ENCODE measurements at regions not wholly inside any gene's neighbourhood (a gene's known extent, or its start where the extent isn't known, plus 50 kb on each side); places are given as distances from the start of the nearest gene placed in this dataset.

- no peak overlapping the region for H4K8ac ChIP-seq (ENCODE audit: low read length)
- 91% methylated on average over 3 of the region's 3 CpGs for WGBS
- no peak overlapping the region for H3K23ac ChIP-seq (ENCODE audit: low read length in 2 of 2)
- no peak overlapping the region for H2BK12ac ChIP-seq (ENCODE audit: low read length in 2 of 2)
- no peak overlapping the region for H3K18ac ChIP-seq (ENCODE audit: low read depth in 1 of 2, low read length in 2 of 2)
- DNase-seq, result no peak
- no peak overlapping the region for H3K9ac ChIP-seq (ENCODE audit: low read length)
- no peak overlapping the region for H2BK120ac ChIP-seq (ENCODE audit: low read depth, low read length)
- H3K27me3 ChIP-seq (ENCODE audit: control insufficient read depth in 1 of 2, insufficient read depth in 1 of 2, low read length in 2 of 2), result no peaks in the 10 kb centered on the region
- H4K91ac ChIP-seq (ENCODE audit: low read length), result no peak overlapping the region
- H3K9me3 ChIP-seq (ENCODE audit: control insufficient read depth, low read length), result peaks cover 16% of the 10 kb centered on the region
- no peaks in the 10 kb centered on the region for H3K79me1 ChIP-seq (replicated peaks; ENCODE audit: low read length, poor library complexity, severe bottlenecking)
- H2BK5ac ChIP-seq (ENCODE audit: low read depth, low read length, poor library complexity, severe bottlenecking), result no peak overlapping the region
- no peak overlapping the region for H3K4me2 ChIP-seq (ENCODE audit: low read length, poor library complexity, severe bottlenecking)
- H3K36me3 ChIP-seq (ENCODE audit: control insufficient read depth in 1 of 2, insufficient read depth in 2 of 2, low read depth in 1 of 2, low read length in 2 of 2), result no peaks in the 10 kb centered on the region
- H2BK15ac ChIP-seq (ENCODE audit: low read depth, poor library complexity, severe bottlenecking), result no peak overlapping the region
- H3K4ac ChIP-seq (ENCODE audit: low read depth in 1 of 2, low read length in 2 of 2), result no peak overlapping the region
- H2AK5ac ChIP-seq (ENCODE audit: low read length, severe bottlenecking), result no peak overlapping the region
- no peak overlapping the region for H2AFZ ChIP-seq (ENCODE audit: low read depth, low read length)
- no peak overlapping the region for H3K14ac ChIP-seq (ENCODE audit: low read length in 2 of 2)
- no peaks in the 10 kb centered on the region for H3K4me1 ChIP-seq (ENCODE audit: control insufficient read depth, insufficient read depth, low read depth, low read length)
- no peak overlapping the region for H3K4me3 ChIP-seq (ENCODE audit: insufficient read depth in 1 of 2, low read depth in 1 of 2, low read length in 2 of 2)
- H3K27ac ChIP-seq (ENCODE audit: low read length, poor library complexity, severe bottlenecking), result no peak overlapping the region
Measured at GRCh38 chr1:192872010-192872409, 63.2 kb downstream of the RGS2 start.

- Histone ChIP-seq H2BK15ac (ENCODE audit: low read depth, poor library complexity, severe bottlenecking) (no peak overlapping the region), H4K91ac (ENCODE audit: low read length) (no peak overlapping the region), H3K4me1 (ENCODE audit: control insufficient read depth, insufficient read depth, low read depth, low read length) (no peaks in the 10 kb centered on the region), H3K27ac (ENCODE audit: low read length, poor library complexity, severe bottlenecking) (no peak overlapping the region), H3K36me3 (ENCODE audit: control insufficient read depth in 1 of 2, insufficient read depth in 2 of 2, low read depth in 1 of 2, low read length in 2 of 2) (no peaks in the 10 kb centered on the region), H4K8ac (ENCODE audit: low read length) (no peak overlapping the region), H2BK12ac (ENCODE audit: low read length in 2 of 2) (no peak overlapping the region), H3K27me3 (ENCODE audit: control insufficient read depth in 1 of 2, insufficient read depth in 1 of 2, low read length in 2 of 2) (no peaks in the 10 kb centered on the region), H3K9ac (ENCODE audit: low read length) (no peak overlapping the region), H2AFZ (ENCODE audit: low read depth, low read length) (no peak overlapping the region), H3K9me3 (ENCODE audit: control insufficient read depth, low read length) (peaks cover 16% of the 10 kb centered on the region), H3K18ac (ENCODE audit: low read depth in 1 of 2, low read length in 2 of 2) (no peak overlapping the region), H3K79me1 (replicated peaks; ENCODE audit: low read length, poor library complexity, severe bottlenecking) (no peaks in the 10 kb centered on the region), H2BK5ac (ENCODE audit: low read depth, low read length, poor library complexity, severe bottlenecking) (no peak overlapping the region), H3K14ac (ENCODE audit: low read length in 2 of 2) (no peak overlapping the region), H2BK120ac (ENCODE audit: low read depth, low read length) (no peak overlapping the region), H3K23ac (ENCODE audit: low read length in 2 of 2) (no peak overlapping the region), H3K4ac (ENCODE audit: low read depth in 1 of 2, low read length in 2 of 2) (no peak overlapping the region), H3K4me2 (ENCODE audit: low read length, poor library complexity, severe bottlenecking) (no peak overlapping the region), H2AK5ac (ENCODE audit: low read length, severe bottlenecking) (no peak overlapping the region), H3K4me3 (ENCODE audit: insufficient read depth in 1 of 2, low read depth in 1 of 2, low read length in 2 of 2) (no peak overlapping the region)
- DNase-seq, result no peak
Measured at GRCh38 chr1:192873836-192874235, 65.0 kb downstream of the RGS2 start.

GRCh38 chr1:192876633-192877032, 67.8 kb downstream of the RGS2 start:
- Histone ChIP-seq H3K14ac (ENCODE audit: low read length in 2 of 2) (no peak overlapping the region), H2BK12ac (ENCODE audit: low read length in 2 of 2) (no peak overlapping the region), H3K9ac (ENCODE audit: low read length) (no peak overlapping the region), H3K4me3 (ENCODE audit: insufficient read depth in 1 of 2, low read depth in 1 of 2, low read length in 2 of 2) (no peak overlapping the region), H4K91ac (ENCODE audit: low read length) (no peak overlapping the region), H3K9me3 (ENCODE audit: control insufficient read depth, low read length) (peaks cover 16% of the 10 kb centered on the region), H3K4ac (ENCODE audit: low read depth in 1 of 2, low read length in 2 of 2) (no peak overlapping the region), H3K4me2 (ENCODE audit: low read length, poor library complexity, severe bottlenecking) (no peak overlapping the region), H2AK5ac (ENCODE audit: low read length, severe bottlenecking) (no peak overlapping the region), H3K23ac (ENCODE audit: low read length in 2 of 2) (no peak overlapping the region), H2BK5ac (ENCODE audit: low read depth, low read length, poor library complexity, severe bottlenecking) (no peak overlapping the region), H3K4me1 (ENCODE audit: control insufficient read depth, insufficient read depth, low read depth, low read length) (no peaks in the 10 kb centered on the region), H3K18ac (ENCODE audit: low read depth in 1 of 2, low read length in 2 of 2) (no peak overlapping the region), H2BK120ac (ENCODE audit: low read depth, low read length) (no peak overlapping the region), H3K36me3 (ENCODE audit: control insufficient read depth in 1 of 2, insufficient read depth in 2 of 2, low read depth in 1 of 2, low read length in 2 of 2) (no peaks in the 10 kb centered on the region), H3K27me3 (ENCODE audit: control insufficient read depth in 1 of 2, insufficient read depth in 1 of 2, low read length in 2 of 2) (no peaks in the 10 kb centered on the region), H2AFZ (ENCODE audit: low read depth, low read length) (no peak overlapping the region), H3K27ac (ENCODE audit: low read length, poor library complexity, severe bottlenecking) (no peak overlapping the region), H4K8ac (ENCODE audit: low read length) (no peak overlapping the region), H3K79me1 (replicated peaks; ENCODE audit: low read length, poor library complexity, severe bottlenecking) (no peaks in the 10 kb centered on the region), H2BK15ac (ENCODE audit: low read depth, poor library complexity, severe bottlenecking) (no peak overlapping the region)
- DNase-seq, result no peak
- WGBS, result no CpG with 5 or more reads among the region's 1 CpG

GRCh38 chr1:192877283-192877886, 68.5 kb downstream of the RGS2 start:
- no peak overlapping the region for H3K4ac ChIP-seq (ENCODE audit: low read depth in 1 of 2, low read length in 2 of 2)
- no peak overlapping the region for H4K91ac ChIP-seq (ENCODE audit: low read length)
- H3K4me3 ChIP-seq (ENCODE audit: insufficient read depth in 1 of 2, low read depth in 1 of 2, low read length in 2 of 2), result no peak overlapping the region
- no peak overlapping the region for H3K23ac ChIP-seq (ENCODE audit: low read length in 2 of 2)
- H2BK12ac ChIP-seq (ENCODE audit: low read length in 2 of 2), result no peak overlapping the region
- WGBS, result 80% methylated on average over 2 of the region's 2 CpGs
- H3K9me3 ChIP-seq (ENCODE audit: control insufficient read depth, low read length), result peaks cover 16% of the 10 kb centered on the region
- H2AFZ ChIP-seq (ENCODE audit: low read depth, low read length), result no peak overlapping the region
- H3K4me2 ChIP-seq (ENCODE audit: low read length, poor library complexity, severe bottlenecking), result no peak overlapping the region
- no peak overlapping the region for H2AK5ac ChIP-seq (ENCODE audit: low read length, severe bottlenecking)
- no peak overlapping the region for H3K27ac ChIP-seq (ENCODE audit: low read length, poor library complexity, severe bottlenecking)
- H3K27me3 ChIP-seq (ENCODE audit: control insufficient read depth in 1 of 2, insufficient read depth in 1 of 2, low read length in 2 of 2), result no peaks in the 10 kb centered on the region
- no peak overlapping the region for H2BK120ac ChIP-seq (ENCODE audit: low read depth, low read length)
- DNase-seq, result peak; percentile 76
- H2BK5ac ChIP-seq (ENCODE audit: low read depth, low read length, poor library complexity, severe bottlenecking), result no peak overlapping the region
- no peak overlapping the region for H4K8ac ChIP-seq (ENCODE audit: low read length)
- H3K4me1 ChIP-seq (ENCODE audit: control insufficient read depth, insufficient read depth, low read depth, low read length), result no peaks in the 10 kb centered on the region
- no peak overlapping the region for H3K14ac ChIP-seq (ENCODE audit: low read length in 2 of 2)
- no peaks in the 10 kb centered on the region for H3K79me1 ChIP-seq (replicated peaks; ENCODE audit: low read length, poor library complexity, severe bottlenecking)
- no peak overlapping the region for H3K18ac ChIP-seq (ENCODE audit: low read depth in 1 of 2, low read length in 2 of 2)
- no peak overlapping the region for H3K9ac ChIP-seq (ENCODE audit: low read length)
- H3K36me3 ChIP-seq (ENCODE audit: control insufficient read depth in 1 of 2, insufficient read depth in 2 of 2, low read depth in 1 of 2, low read length in 2 of 2), result no peaks in the 10 kb centered on the region
- H2BK15ac ChIP-seq (ENCODE audit: low read depth, poor library complexity, severe bottlenecking), result no peak overlapping the region

Measured in mesenchymal stem cell (in vitro differentiated cells and primary cell).